Tongue (tissue), 1 donor: ENCODE measurements at regions not wholly inside any gene's neighbourhood (a gene's known extent, or its start where the extent isn't known, plus 50 kb on each side); places are given as distances from the start of the nearest gene placed in this dataset.
A peak's percentile ranks its signal among the peaks of the same experiment; 100 is the strongest.

Experiments
- DNase-seq: peaks from one replicate; pipeline ENCODE4 v3.0.0-alpha.2; 2015

GRCh38 chr13:72164811-72165210 is 297.8 kb upstream of the DACH1 start:
- DNase-seq = no peak

GRCh38 chr13:72163678-72164077 is 296.7 kb upstream of the DACH1 start:
- DNase-seq = no peak

- no peak for DNase-seq
These were observed 294.0 kb upstream of the DACH1 start for GRCh38 chr13:72160977-72161376.

- DNase-seq = peak; percentile 4
These were observed 289.8 kb upstream of the DACH1 start for GRCh38 chr13:72156760-72157159.

- no peak for DNase-seq
These were observed 286.3 kb upstream of the DACH1 start for GRCh38 chr13:72153272-72153671.

- DNase-seq = peak; percentile 38
These were observed 284.2 kb upstream of the DACH1 start for GRCh38 chr13:72151241-72151640.

- no peak for DNase-seq
These were observed 283.5 kb upstream of the DACH1 start for GRCh38 chr13:72150502-72150901.

GRCh38 chr13:72149701-72150100 is 282.7 kb upstream of the DACH1 start:
- no peak for DNase-seq

GRCh38 chr13:72146816-72147215 is 279.8 kb upstream of the DACH1 start:
- DNase-seq = no peak

- no peak for DNase-seq
These were observed 278.4 kb upstream of the DACH1 start for GRCh38 chr13:72145383-72145782.

- DNase-seq = no peak
These were observed 277.6 kb upstream of the DACH1 start for GRCh38 chr13:72144636-72145035.

GRCh38 chr13:72141855-72142519 is 275.0 kb upstream of the DACH1 start:
- DNase-seq = peak; percentile 57

GRCh38 chr13:72139192-72139591 is 272.2 kb upstream of the DACH1 start:
- no peak for DNase-seq

- DNase-seq = no peak
These were observed 265.1 kb upstream of the DACH1 start for GRCh38 chr13:72132075-72132474.

GRCh38 chr13:72129117-72129516 is 262.1 kb upstream of the DACH1 start:
- no peak for DNase-seq

GRCh38 chr13:72127031-72127430 is 260.0 kb upstream of the DACH1 start:
- no peak for DNase-seq

- no peak for DNase-seq
These were observed 259.4 kb upstream of the DACH1 start for GRCh38 chr13:72126424-72126823.

GRCh38 chr13:72125561-72125960 is 258.6 kb upstream of the DACH1 start:
- no peak for DNase-seq

- DNase-seq = no peak
These were observed 255.8 kb upstream of the DACH1 start for GRCh38 chr13:72122661-72123255.

- no peak for DNase-seq
These were observed 254.5 kb upstream of the DACH1 start for GRCh38 chr13:72121466-72121865.

GRCh38 chr13:72120632-72121031 is 253.6 kb upstream of the DACH1 start:
- no peak for DNase-seq

GRCh38 chr13:72113931-72114330 is 246.9 kb upstream of the DACH1 start:
- no peak for DNase-seq

GRCh38 chr13:72113076-72113475 is 246.1 kb upstream of the DACH1 start:
- DNase-seq = no peak

GRCh38 chr13:72112216-72112615 is 245.2 kb upstream of the DACH1 start:
- DNase-seq = no peak
